Neural cell (in vitro differentiated cells): ENCODE measurements at regions not wholly inside any gene's neighbourhood (a gene's known extent, or its start where the extent isn't known, plus 50 kb on each side); places are given as distances from the start of the nearest gene placed in this dataset.

ENCODE experiments used
- H2AFZ ChIP-seq: fragments of 200-600, 300-800 bp; sonication (generic), shearing (Covaris generic); 2 replicates; pipeline ENCODE4 v1.6.0; 2014; ENCODE audit warnings: low read depth, mild to moderate bottlenecking, antibody characterized with exemption, low read length, moderate library complexity
- H3F3A ChIP-seq: fragments of 200-600 bp; shearing (Covaris generic); 2 replicates; pipeline ENCODE4 v1.6.1; 2016; ENCODE audit warnings: mild to moderate bottlenecking, moderate library complexity, mixed read lengths, antibody characterized with exemption, low read length; ENCODE audit not compliant: insufficient read depth, poor library complexity, severe bottlenecking
- H3K27ac ChIP-seq: fragments of 200-600, 300-800 bp; sonication (generic), shearing (Covaris generic); 2 replicates; pipeline ENCODE4 v1.5.1; 2014; ENCODE audit warnings: mild to moderate bottlenecking, low read length, moderate library complexity
- H3K27me3 ChIP-seq: fragments of 300-800, 200-600 bp; sonication (generic), shearing (Covaris generic); 2 replicates; pipeline ENCODE4 v1.6.0; 2014; ENCODE audit warnings: mild to moderate bottlenecking, low read depth, low read length, moderate library complexity; ENCODE audit not compliant: insufficient read depth
- H3K36me3 ChIP-seq: fragments of 300-800, 200-600 bp; sonication (generic), shearing (Covaris generic); 2 replicates; pipeline ENCODE4 v1.5.1; 2014; ENCODE audit warnings: mild to moderate bottlenecking, antibody characterized with exemption, low read length, moderate library complexity; ENCODE audit not compliant: insufficient read depth
- H3K4me2 ChIP-seq: fragments of 300-800, 200-600 bp; sonication (generic), shearing (Covaris generic); 2 replicates; pipeline ENCODE4 v1.6.0; 2014; ENCODE audit warnings: mild to moderate bottlenecking, low read length
- H3K4me3 ChIP-seq: fragments of 300-800, 200-600 bp; sonication (generic), shearing (Covaris generic); 2 replicates; pipeline ENCODE4 v1.5.1; 2014; ENCODE audit warnings: mild to moderate bottlenecking, low read length, moderate library complexity
- H3K79me2 ChIP-seq: fragments of 200-600 bp; shearing (Covaris generic); replicated peaks from 2 replicates; pipeline ENCODE4 v1.6.0; 2014; ENCODE audit warnings: mild to moderate bottlenecking, low read length, moderate library complexity; ENCODE audit not compliant: insufficient read depth
- H3K9ac ChIP-seq: fragments of 300-800, 200-600 bp; sonication (generic), shearing (Covaris generic); 2 replicates; pipeline ENCODE4 v1.6.1; 2016; ENCODE audit warnings: mild to moderate bottlenecking, low read length, mixed read lengths
- H3K9me2 ChIP-seq: fragments of 200-600 bp; shearing (Covaris generic); 2 replicates; pipeline ENCODE4 v1.6.1; 2016; ENCODE audit warnings: mild to moderate bottlenecking, low read length, mixed read lengths; ENCODE audit not compliant: insufficient read depth
- H3K9me3 ChIP-seq: fragments of 200-600, 300-800 bp; sonication (generic), shearing (Covaris generic); 2 replicates; pipeline ENCODE4 v1.6.1; 2016; ENCODE audit warnings: mild to moderate bottlenecking, mixed run types, low read length, moderate library complexity, mixed read lengths
- H4K20me1 ChIP-seq: fragments of 200-600 bp; shearing (Covaris generic); 2 replicates; pipeline ENCODE4 v1.6.1; 2016; ENCODE audit warnings: mild to moderate bottlenecking, mixed run types; ENCODE audit not compliant: insufficient read depth
- EP300 ChIP-seq: fragments of 450-650 bp; conservative IDR thresholded peaks from 2 replicates; pipeline ENCODE4 v1.6.1; 2014; ENCODE audit warnings: antibody characterized with exemption, mild to moderate bottlenecking, moderate library complexity; ENCODE audit not compliant: poor library complexity, severe bottlenecking
- EZH2 ChIP-seq: fragments of 200-600, 300-800 bp; shearing (Covaris generic), sonication (generic); IDR thresholded peaks from 2 replicates; pipeline ENCODE4 v1.6.1; 2014; ENCODE audit warnings: antibody characterized with exemption, low read length, borderline replicate concordance, mild to moderate bottlenecking; ENCODE audit not compliant: insufficient read depth, poor library complexity, severe bottlenecking
- MXI1 ChIP-seq: fragments of 450-650 bp; conservative IDR thresholded peaks from 2 replicates; pipeline ENCODE4 v1.6.1; 2014; ENCODE audit warnings: antibody characterized with exemption, mild to moderate bottlenecking; ENCODE audit not compliant: poor library complexity, severe bottlenecking
- POLR2AphosphoS5 ChIP-seq: IDR thresholded peaks from 2 replicates; pipeline ENCODE4 v1.6.1; 2012
- RAD21 ChIP-seq: fragments of 450-650 bp; conservative IDR thresholded peaks from 2 replicates; pipeline ENCODE4 v1.6.1; 2014; ENCODE audit warnings: antibody characterized with exemption, mild to moderate bottlenecking, moderate library complexity
- REST ChIP-seq: IDR thresholded peaks from 2 replicates; pipeline ENCODE4 v1.6.1; 2012; ENCODE audit warnings: borderline replicate concordance
- SMC3 ChIP-seq: fragments of 450-650 bp; conservative IDR thresholded peaks from 2 replicates; pipeline ENCODE4 v1.6.1; 2014; ENCODE audit warnings: antibody characterized with exemption, mild to moderate bottlenecking, moderate library complexity; ENCODE audit not compliant: poor library complexity
- TAF1 ChIP-seq: IDR thresholded peaks from 2 replicates; pipeline ENCODE4 v1.6.1; 2012; ENCODE audit warnings: low read depth
- TF ChIP-seq, protein P1 (sequence below): fragments of 450-650 bp; IDR thresholded peaks from 2 replicates; pipeline ENCODE4 v1.5.1; 2014; ENCODE audit warnings: antibody characterized with exemption, mild to moderate bottlenecking, moderate library complexity; ENCODE audit not compliant: poor library complexity, severe bottlenecking

GRCh38 chr1:106534612-106535011, 521.9 kb upstream of the PRMT6 start:
- no peak overlapping the region for H2AFZ ChIP-seq
- no peak overlapping the region for H3K4me3 ChIP-seq
- TF ChIP-seq TAF1 (no peak), SMC3 (no peak), MXI1 (no peak), EP300 (no peak), EZH2 (no peak), REST (no peak), RAD21 (no peak), POLR2AphosphoS5 (no peak)
- TF ChIP-seq, protein P1, sequence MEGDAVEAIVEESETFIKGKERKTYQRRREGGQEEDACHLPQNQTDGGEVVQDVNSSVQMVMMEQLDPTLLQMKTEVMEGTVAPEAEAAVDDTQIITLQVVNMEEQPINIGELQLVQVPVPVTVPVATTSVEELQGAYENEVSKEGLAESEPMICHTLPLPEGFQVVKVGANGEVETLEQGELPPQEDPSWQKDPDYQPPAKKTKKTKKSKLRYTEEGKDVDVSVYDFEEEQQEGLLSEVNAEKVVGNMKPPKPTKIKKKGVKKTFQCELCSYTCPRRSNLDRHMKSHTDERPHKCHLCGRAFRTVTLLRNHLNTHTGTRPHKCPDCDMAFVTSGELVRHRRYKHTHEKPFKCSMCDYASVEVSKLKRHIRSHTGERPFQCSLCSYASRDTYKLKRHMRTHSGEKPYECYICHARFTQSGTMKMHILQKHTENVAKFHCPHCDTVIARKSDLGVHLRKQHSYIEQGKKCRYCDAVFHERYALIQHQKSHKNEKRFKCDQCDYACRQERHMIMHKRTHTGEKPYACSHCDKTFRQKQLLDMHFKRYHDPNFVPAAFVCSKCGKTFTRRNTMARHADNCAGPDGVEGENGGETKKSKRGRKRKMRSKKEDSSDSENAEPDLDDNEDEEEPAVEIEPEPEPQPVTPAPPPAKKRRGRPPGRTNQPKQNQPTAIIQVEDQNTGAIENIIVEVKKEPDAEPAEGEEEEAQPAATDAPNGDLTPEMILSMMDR: no peak
- H3K9ac ChIP-seq: no peak overlapping the region
- no peaks in the 10 kb centered on the region for H3K9me2 ChIP-seq
- H3K9me3 ChIP-seq: no peaks in the 10 kb centered on the region
- no peaks in the 10 kb centered on the region for H4K20me1 ChIP-seq
- no peaks in the 10 kb centered on the region for H3F3A ChIP-seq
- no peaks in the 10 kb centered on the region for H3K36me3 ChIP-seq
- no peaks in the 10 kb centered on the region for H3K79me2 ChIP-seq
- no peaks in the 10 kb centered on the region for H3K27me3 ChIP-seq
- no peak overlapping the region for H3K4me2 ChIP-seq
- no peak overlapping the region for H3K27ac ChIP-seq

DNA sequence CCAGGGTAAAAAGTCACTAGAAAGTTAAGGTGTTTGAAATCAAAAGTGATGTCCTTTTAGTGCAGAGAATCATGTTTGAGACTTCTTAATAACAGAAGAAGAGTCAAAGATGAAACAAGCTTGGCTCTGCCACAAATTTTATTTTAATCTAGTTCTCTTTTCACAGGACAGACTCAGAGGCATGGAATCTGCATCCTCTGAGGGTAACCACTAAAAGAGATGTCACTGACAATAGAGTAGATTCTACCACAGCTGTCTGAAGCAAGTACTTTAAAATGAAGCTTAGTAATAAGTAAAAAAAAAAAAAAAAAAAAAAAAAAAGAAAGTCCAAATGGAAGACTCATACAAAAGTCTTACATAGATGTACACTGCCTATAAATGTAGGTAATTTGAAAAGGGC, 519.7 kb upstream of the PRMT6 start:
- H3K9me3 ChIP-seq: no peaks in the 10 kb centered on the region
- no peaks in the 10 kb centered on the region for H3K27me3 ChIP-seq
- no peaks in the 10 kb centered on the region for H3K79me2 ChIP-seq
- H3K27ac ChIP-seq: no peak overlapping the region
- H3K9me2 ChIP-seq: no peaks in the 10 kb centered on the region
- H3K9ac ChIP-seq: no peak overlapping the region
- no peaks in the 10 kb centered on the region for H3F3A ChIP-seq
- no peaks in the 10 kb centered on the region for H4K20me1 ChIP-seq
- H2AFZ ChIP-seq: no peak overlapping the region
- TF ChIP-seq, protein P1: no peak
- no peak for TF ChIP-seq RAD21
- TF ChIP-seq EP300: no peak
- TF ChIP-seq TAF1: no peak
- no peak for TF ChIP-seq REST
- no peak for TF ChIP-seq SMC3
- no peak for TF ChIP-seq MXI1
- no peak for TF ChIP-seq EZH2
- TF ChIP-seq POLR2AphosphoS5: no peak
- H3K36me3 ChIP-seq: no peaks in the 10 kb centered on the region
- H3K4me2 ChIP-seq: no peak overlapping the region
- no peak overlapping the region for H3K4me3 ChIP-seq
